Hepatocyte (in vitro differentiated cells): ENCODE measurements at regions not wholly inside any gene's neighbourhood (a gene's known extent, or its start where the extent isn't known, plus 50 kb on each side); places are given as distances from the start of the nearest gene placed in this dataset.

Experiments
- CTCF ChIP-seq: fragments of 200-600 bp; sonication (generic); IDR thresholded peaks from 2 replicates; pipeline ENCODE4 v1.5.1; 2016; ENCODE audit warnings: antibody characterized with exemption, mild to moderate bottlenecking; ENCODE audit not compliant: poor library complexity
- EZH2 ChIP-seq: fragments of 200-600 bp; sonication (generic); IDR thresholded peaks from 2 replicates; pipeline ENCODE4 v1.6.1; 2016; ENCODE audit warnings: antibody characterized with exemption, mild to moderate bottlenecking, borderline replicate concordance

- no peak for TF ChIP-seq CTCF
- no peak for TF ChIP-seq EZH2
Observed at GRCh38 chr15:94692710-94693109, 461.3 kb downstream of the MCTP2 start.
